HG03571 (cell line): ENCODE measurements at regions not wholly inside any gene's neighbourhood (a gene's known extent, or its start where the extent isn't known, plus 50 kb on each side); places are given as distances from the start of the nearest gene placed in this dataset.
"Not testable (repeated sequence)": the region's sequence is repeated elsewhere in the genome, so short reads cannot be mapped to it uniquely, and the experiment has no call there.

Experiments
- ATAC-seq: cut with Tn5 transposase; IDR thresholded peaks from one replicate; pipeline ENCODE4 v1.9.1; 2021; ENCODE audit not compliant: unreplicated experiment

GRCh38 chr9:7739595-7739994 is 60.0 kb downstream of the DMAC1 start:
- no peak for ATAC-seq

GRCh38 chr9:7735311-7735710 is 64.3 kb downstream of the DMAC1 start:
- no peak for ATAC-seq

- no peak for ATAC-seq
These were observed 69.5 kb downstream of the DMAC1 start for GRCh38 chr9:7730164-7730445.

GRCh38 chr9:7729371-7730163 is 70.0 kb downstream of the DMAC1 start:
- ATAC-seq = no peak

- no peak for ATAC-seq
These were observed 78.3 kb downstream of the DMAC1 start for GRCh38 chr9:7721291-7721690.

- ATAC-seq = not testable (repeated sequence)
These were observed 86.5 kb downstream of the DMAC1 start for GRCh38 chr9:7713088-7713487.

- ATAC-seq = no peak
These were observed 88.9 kb downstream of the DMAC1 start for GRCh38 chr9:7710686-7711085.

GRCh38 chr9:7707934-7708333 is 91.6 kb downstream of the DMAC1 start:
- ATAC-seq = no peak

- no peak for ATAC-seq
These were observed 95.0 kb downstream of the DMAC1 start for GRCh38 chr9:7704543-7704942.

- no peak for ATAC-seq
These were observed 107.7 kb downstream of the DMAC1 start for GRCh38 chr9:7691909-7692308.

GRCh38 chr9:7690014-7690413 is 109.6 kb downstream of the DMAC1 start:
- no peak for ATAC-seq

- no peak for ATAC-seq
These were observed 111.0 kb downstream of the DMAC1 start for GRCh38 chr9:7688626-7689025.

GRCh38 chr9:7676609-7677156 is 122.9 kb downstream of the DMAC1 start:
- ATAC-seq = no peak

GRCh38 chr9:7671847-7672246 is 127.7 kb downstream of the DMAC1 start:
- no peak for ATAC-seq

GRCh38 chr9:7668541-7668940 is 131.0 kb downstream of the DMAC1 start:
- no peak for ATAC-seq

- ATAC-seq = no peak
These were observed 133.7 kb downstream of the DMAC1 start for GRCh38 chr9:7665874-7666273.

- no peak for ATAC-seq
These were observed 139.8 kb downstream of the DMAC1 start for GRCh38 chr9:7659766-7660165.

- no peak for ATAC-seq
These were observed 142.9 kb downstream of the DMAC1 start for GRCh38 chr9:7656636-7657035.

GRCh38 chr9:7653262-7653661 is 146.3 kb downstream of the DMAC1 start:
- ATAC-seq = no peak

GRCh38 chr9:7640231-7640630 is 159.3 kb downstream of the DMAC1 start:
- no peak for ATAC-seq

- ATAC-seq = no peak
These were observed 160.1 kb downstream of the DMAC1 start for GRCh38 chr9:7639471-7639870.

GRCh38 chr9:7636838-7637467 is 162.6 kb downstream of the DMAC1 start:
- ATAC-seq = no peak

- no peak for ATAC-seq
These were observed 163.3 kb downstream of the DMAC1 start for GRCh38 chr9:7636309-7636708.
